ENCODE measurements at regions not wholly inside any gene's neighbourhood (a gene's known extent, or its start where the extent isn't known, plus 50 kb on each side); places are given as distances from the start of the nearest gene placed in this dataset.

GRCh38 chr6:103105686-103106085, 1712.2 kb downstream of the GRIK2 start:
- TF ChIP-seq, protein P1, sequence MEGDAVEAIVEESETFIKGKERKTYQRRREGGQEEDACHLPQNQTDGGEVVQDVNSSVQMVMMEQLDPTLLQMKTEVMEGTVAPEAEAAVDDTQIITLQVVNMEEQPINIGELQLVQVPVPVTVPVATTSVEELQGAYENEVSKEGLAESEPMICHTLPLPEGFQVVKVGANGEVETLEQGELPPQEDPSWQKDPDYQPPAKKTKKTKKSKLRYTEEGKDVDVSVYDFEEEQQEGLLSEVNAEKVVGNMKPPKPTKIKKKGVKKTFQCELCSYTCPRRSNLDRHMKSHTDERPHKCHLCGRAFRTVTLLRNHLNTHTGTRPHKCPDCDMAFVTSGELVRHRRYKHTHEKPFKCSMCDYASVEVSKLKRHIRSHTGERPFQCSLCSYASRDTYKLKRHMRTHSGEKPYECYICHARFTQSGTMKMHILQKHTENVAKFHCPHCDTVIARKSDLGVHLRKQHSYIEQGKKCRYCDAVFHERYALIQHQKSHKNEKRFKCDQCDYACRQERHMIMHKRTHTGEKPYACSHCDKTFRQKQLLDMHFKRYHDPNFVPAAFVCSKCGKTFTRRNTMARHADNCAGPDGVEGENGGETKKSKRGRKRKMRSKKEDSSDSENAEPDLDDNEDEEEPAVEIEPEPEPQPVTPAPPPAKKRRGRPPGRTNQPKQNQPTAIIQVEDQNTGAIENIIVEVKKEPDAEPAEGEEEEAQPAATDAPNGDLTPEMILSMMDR (IDR thresholded peaks at IDR 0.05; ENCODE audit: control extremely low read depth in 1 of 3, insufficient read depth in 1 of 3, low read depth in 1 of 3, low read length in 3 of 3): no peak
- TF ChIP-seq MAX (IDR thresholded peaks at IDR 0.05) (no peak), EP300 (IDR thresholded peaks at IDR 0.05; ENCODE audit: borderline replicate concordance in 1 of 2, low read depth in 2 of 2, low read length in 2 of 2) (no peak), SRF (IDR thresholded peaks at IDR 0.05; ENCODE audit: low read depth, low read length) (no peak), SP4 (IDR thresholded peaks at IDR 0.05; ENCODE audit: low read length) (no peak), TCF12 (IDR thresholded peaks at IDR 0.05; ENCODE audit: low read depth, low read length) (no peak), TAF1 (IDR thresholded peaks at IDR 0.05; ENCODE audit: low read depth, low read length) (no peak), FOSL1 (IDR thresholded peaks at IDR 0.05; ENCODE audit: insufficient read depth, low read depth, low read length) (no peak), KDM4A (IDR thresholded peaks at IDR 0.05; ENCODE audit: low read depth, low read length, severe bottlenecking) (no peak), RFX5 (IDR thresholded peaks at IDR 0.05; ENCODE audit: borderline replicate concordance, low read depth, low read length) (no peak)

Measured in H1 (cell line).